GM13976 (cell line): ENCODE measurements at regions not wholly inside any gene's neighbourhood (a gene's known extent, or its start where the extent isn't known, plus 50 kb on each side); places are given as distances from the start of the nearest gene placed in this dataset.

Experiments
- DNase-seq: peaks from one replicate; pipeline ENCODE4 v3.0.0; 2012; ENCODE audit warnings: low spot score
- in situ Hi-C: fragments of 300-500 bp; cut with MboI; formaldehyde crosslinking; loops from one replicate; pipeline ENCODE4 v1.12.0; 2022; ENCODE audit warnings: low sequenced_read_pairs, mixed read lengths, inconsistent platforms; ENCODE audit not compliant: unreplicated experiment
- TF ChIP-seq, protein P1 (sequence below): IDR thresholded peaks from 2 replicates; pipeline ENCODE4 v1.5.1; 2012; ENCODE audit warnings: borderline replicate concordance, mild to moderate bottlenecking; ENCODE audit not compliant: insufficient read depth; ENCODE audit errors: extremely low read depth, missing control alignments, control extremely low read depth

DNA sequence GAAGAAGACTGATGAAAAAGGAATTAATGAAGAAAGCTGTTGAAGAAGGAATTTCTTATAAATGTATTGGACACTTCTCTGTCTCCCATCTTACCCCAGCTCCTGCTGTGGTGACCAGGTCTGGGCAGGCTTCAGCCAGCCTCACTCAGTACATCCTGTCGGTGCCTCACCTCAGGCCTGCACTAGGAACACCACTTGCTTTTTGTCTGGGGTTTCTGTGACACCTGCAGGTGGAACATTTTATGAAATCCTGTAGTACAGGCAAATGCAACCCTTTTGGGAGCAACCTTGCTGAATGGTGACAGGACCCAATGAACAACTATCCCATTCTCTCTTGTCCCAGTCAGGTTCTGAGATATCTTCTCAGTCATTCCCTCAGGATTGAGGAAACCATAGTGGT is 129.7 kb downstream of the PRDM13 start:
- peak; percentile 1 for DNase-seq
- TF ChIP-seq, protein P1, sequence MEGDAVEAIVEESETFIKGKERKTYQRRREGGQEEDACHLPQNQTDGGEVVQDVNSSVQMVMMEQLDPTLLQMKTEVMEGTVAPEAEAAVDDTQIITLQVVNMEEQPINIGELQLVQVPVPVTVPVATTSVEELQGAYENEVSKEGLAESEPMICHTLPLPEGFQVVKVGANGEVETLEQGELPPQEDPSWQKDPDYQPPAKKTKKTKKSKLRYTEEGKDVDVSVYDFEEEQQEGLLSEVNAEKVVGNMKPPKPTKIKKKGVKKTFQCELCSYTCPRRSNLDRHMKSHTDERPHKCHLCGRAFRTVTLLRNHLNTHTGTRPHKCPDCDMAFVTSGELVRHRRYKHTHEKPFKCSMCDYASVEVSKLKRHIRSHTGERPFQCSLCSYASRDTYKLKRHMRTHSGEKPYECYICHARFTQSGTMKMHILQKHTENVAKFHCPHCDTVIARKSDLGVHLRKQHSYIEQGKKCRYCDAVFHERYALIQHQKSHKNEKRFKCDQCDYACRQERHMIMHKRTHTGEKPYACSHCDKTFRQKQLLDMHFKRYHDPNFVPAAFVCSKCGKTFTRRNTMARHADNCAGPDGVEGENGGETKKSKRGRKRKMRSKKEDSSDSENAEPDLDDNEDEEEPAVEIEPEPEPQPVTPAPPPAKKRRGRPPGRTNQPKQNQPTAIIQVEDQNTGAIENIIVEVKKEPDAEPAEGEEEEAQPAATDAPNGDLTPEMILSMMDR, result no peak
- in situ Hi-C loops, result loop anchor here (25.0 kb wide), 1 partner anchor 399 kb away; the partner anchor contains the start of gene FAXC

DNA sequence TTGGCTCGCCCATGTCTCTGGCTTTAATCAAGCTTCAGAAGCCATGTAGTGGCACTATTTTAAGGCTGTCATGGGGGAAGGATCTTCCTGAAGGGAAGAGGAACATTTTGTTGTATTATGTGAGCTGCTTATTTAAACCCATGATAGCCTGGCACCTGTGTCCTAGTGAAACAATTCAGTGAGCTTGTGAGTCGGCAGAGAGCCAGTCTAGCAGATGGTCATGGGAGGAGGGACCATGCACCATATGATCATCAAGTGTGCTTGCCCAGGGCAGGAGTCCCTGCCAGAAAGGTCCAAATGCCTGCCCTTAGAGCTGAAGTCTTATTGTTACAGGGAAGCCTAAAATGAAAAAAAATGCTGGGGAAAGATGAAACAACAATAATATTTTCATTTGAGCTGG is 132.9 kb downstream of the PRDM13 start:
- TF ChIP-seq, protein P1, result no peak
- no peak for DNase-seq
- in situ Hi-C loops, result loop anchor here (25.0 kb wide), 1 partner anchor 402 kb away; the partner anchor contains the start of gene FAXC

DNA sequence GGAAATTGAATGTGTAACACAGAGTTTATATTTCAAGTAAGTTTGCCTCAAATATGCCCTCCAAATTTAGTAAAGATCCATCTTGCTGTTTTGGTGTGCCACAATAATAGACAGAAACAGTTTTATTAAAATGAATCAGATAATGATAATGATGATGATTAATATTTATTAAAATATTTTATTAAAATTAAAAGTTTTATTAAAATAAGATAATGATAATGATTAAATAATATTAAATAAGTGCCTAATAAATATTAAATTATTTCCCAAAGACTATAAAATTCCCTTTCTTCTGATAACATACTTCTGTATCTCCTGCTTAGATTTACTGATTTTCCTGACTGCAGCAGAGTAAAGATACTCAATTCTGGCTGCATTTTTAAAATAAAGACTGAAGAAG is 134.5 kb downstream of the PRDM13 start:
- in situ Hi-C loops, result loop anchor here (5.0 to 25.0 kb wide), 3 partner anchors 146 to 404 kb away; partner anchors contain the start of gene FAXC
- no peak for DNase-seq
- TF ChIP-seq, protein P1, result no peak

DNA sequence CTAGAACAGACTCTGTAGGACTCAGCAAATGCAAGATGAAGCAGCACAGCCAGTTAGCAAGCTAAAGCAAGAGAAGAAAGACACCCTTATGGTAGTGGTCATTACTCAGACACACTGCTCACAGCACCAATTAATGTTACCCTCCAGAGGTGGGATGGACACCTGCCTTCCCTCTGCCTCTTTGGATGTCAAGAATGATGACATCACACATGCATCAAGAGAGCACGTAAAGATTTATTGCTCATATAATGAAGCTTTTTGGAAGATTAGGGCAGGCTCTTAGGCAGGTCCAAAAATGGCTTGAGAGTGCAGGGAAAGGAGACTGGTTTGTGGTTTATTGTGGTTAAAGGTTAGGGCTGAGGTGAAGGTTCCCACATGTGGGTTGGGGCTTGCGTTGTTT is 137.0 kb downstream of the PRDM13 start:
- no peak for DNase-seq
- TF ChIP-seq, protein P1, result no peak
- in situ Hi-C loops, result loop anchor here (5.0 to 25.0 kb wide), 3 partner anchors 149 to 406 kb away; partner anchors contain the start of gene FAXC

DNA sequence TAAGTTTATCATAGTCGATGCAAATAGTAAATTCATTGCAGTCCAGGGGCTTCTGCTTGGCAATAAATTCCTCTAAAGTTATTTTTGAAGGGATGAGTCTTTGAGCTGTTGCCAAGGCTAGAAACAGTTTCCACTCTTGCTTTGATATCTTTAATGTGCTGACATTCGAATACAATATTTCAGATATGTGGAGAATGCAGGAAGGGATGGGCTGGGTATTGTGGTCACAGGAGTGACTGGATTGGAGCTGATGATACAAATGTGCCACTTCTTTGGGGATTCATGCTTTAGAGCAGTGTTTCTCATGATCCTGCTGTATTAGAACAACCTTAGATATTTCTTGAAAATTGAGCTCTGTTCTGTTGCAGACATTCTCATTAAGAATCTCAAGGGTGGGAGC is 139.0 kb downstream of the PRDM13 start:
- in situ Hi-C loops, result loop anchor here (10.0 to 25.0 kb wide), 2 partner anchors 151 to 408 kb away; partner anchors contain the start of gene FAXC
- TF ChIP-seq, protein P1, result no peak
- no peak for DNase-seq

DNA sequence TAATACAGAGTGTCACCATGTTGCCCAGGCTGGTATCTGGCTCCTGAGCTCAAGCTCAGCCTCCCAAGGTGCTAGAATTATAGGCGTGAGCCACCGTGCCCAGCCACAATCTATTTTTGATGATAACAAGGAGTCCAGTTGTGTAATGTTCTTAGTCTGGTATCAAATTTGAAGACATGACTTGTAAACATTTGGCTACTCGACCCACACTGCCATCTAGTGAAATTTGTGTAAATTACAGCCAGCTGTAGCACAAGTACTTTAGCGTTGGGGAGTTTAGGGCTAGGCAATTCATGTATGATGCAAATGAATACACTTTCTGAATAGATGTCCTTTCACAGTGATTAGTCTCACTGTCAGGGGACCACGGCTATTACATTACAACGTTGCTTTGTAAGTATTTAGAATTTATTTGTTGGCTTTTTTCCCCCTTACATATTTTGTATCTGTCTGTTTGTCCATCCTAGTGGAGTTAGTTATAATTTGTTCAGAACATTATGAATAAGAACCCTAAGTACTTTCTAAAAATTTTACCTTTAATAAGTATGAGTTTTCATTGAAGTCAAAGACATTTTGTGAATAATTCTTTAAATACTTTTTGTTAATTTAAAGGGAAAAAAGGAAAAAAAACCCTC is 139.7 kb downstream of the PRDM13 start:
- in situ Hi-C loops, result loop anchor here (10.0 to 25.0 kb wide), 2 partner anchors 152 to 409 kb away; partner anchors contain the start of gene FAXC
- peak; percentile 43 for DNase-seq
- TF ChIP-seq, protein P1, result peak; percentile 73
